SKM-1 (cell line): ENCODE measurements at regions not wholly inside any gene's neighbourhood (a gene's known extent, or its start where the extent isn't known, plus 50 kb on each side); places are given as distances from the start of the nearest gene placed in this dataset.
"Not testable (repeated sequence)": the region's sequence is repeated elsewhere in the genome, so short reads cannot be mapped to it uniquely, and the experiment has no call there.

Source experiments
- DNase-seq: peaks from one replicate; lab custom pipeline; 2025; ENCODE audit not compliant: unreplicated experiment; lab: John Stamatoyannopoulos, UW

GRCh38 chr10:81708416-81708815, 166.6 kb upstream of the NRG3 start:
- DNase-seq = no peak

- no peak for DNase-seq
Measured at GRCh38 chr10:81708929-81709328, 166.1 kb upstream of the NRG3 start.

- no peak for DNase-seq
Measured at GRCh38 chr10:81722399-81722798, 152.6 kb upstream of the NRG3 start.

- no peak for DNase-seq
Measured at GRCh38 chr10:81724431-81724830, 150.6 kb upstream of the NRG3 start.

GRCh38 chr10:81725851-81726250, 149.1 kb upstream of the NRG3 start:
- no peak for DNase-seq

- no peak for DNase-seq
Measured at GRCh38 chr10:81728692-81729091, 146.3 kb upstream of the NRG3 start.

- no peak for DNase-seq
Measured at GRCh38 chr10:81730891-81731290, 144.1 kb upstream of the NRG3 start.

GRCh38 chr10:81733542-81733941, 141.5 kb upstream of the NRG3 start:
- no peak for DNase-seq

- DNase-seq = not testable (repeated sequence)
Measured at GRCh38 chr10:81735167-81735566, 139.8 kb upstream of the NRG3 start.

- DNase-seq = no peak
Measured at GRCh38 chr10:81759111-81759510, 115.9 kb upstream of the NRG3 start.

GRCh38 chr10:81784111-81784597, 90.8 kb upstream of the NRG3 start:
- DNase-seq = no peak

- no peak for DNase-seq
Measured at GRCh38 chr10:81792729-81793128, 82.3 kb upstream of the NRG3 start.

GRCh38 chr10:81806842-81807241, 68.2 kb upstream of the NRG3 start:
- DNase-seq = no peak

GRCh38 chr10:81814842-81815241, 60.2 kb upstream of the NRG3 start:
- DNase-seq = no peak

- no peak for DNase-seq
Measured at GRCh38 chr10:81817596-81818170, 57.3 kb upstream of the NRG3 start.

- no peak for DNase-seq
Measured at GRCh38 chr10:81820418-81820817, 54.6 kb upstream of the NRG3 start.
